Left lung (tissue), 4 donors: ENCODE measurements at regions not wholly inside any gene's neighbourhood (a gene's known extent, or its start where the extent isn't known, plus 50 kb on each side); places are given as distances from the start of the nearest gene placed in this dataset.

Source experiments
- ATAC-seq: fragments of 200-7000 bp; cut with Tn5 transposase; one replicate; pipeline ENCODE4 v1.9.1; 2020; ENCODE audit warnings: moderate library complexity
- DNase-seq, 4 donors: peaks; one replicate each; pipeline ENCODE4 v3.0.0-alpha.2; 2013 to 2020
- H3K27ac ChIP-seq, 2 donors: fragments of 200-600 bp; sonication (generic) in 1 of 2; one replicate each; pipeline versions ENCODE4 v1.5.0 to v1.8.0; 2020 to 2021
- H3K27me3 ChIP-seq, 2 donors: fragments of 200-600 bp; sonication (generic) in 1 of 2; one replicate each; pipeline versions ENCODE4 v1.5.0 to v1.8.0; 2020 to 2021
- H3K36me3 ChIP-seq, 2 donors: fragments of 200-600 bp; sonication (generic) in 1 of 2; one replicate each; pipeline versions ENCODE4 v1.5.0 to v1.8.0; 2020 to 2021
- H3K4me1 ChIP-seq, 2 donors: fragments of 200-600 bp; one replicate each; pipeline ENCODE4 v1.8.0; 2021
- H3K4me3 ChIP-seq, 2 donors: fragments of 200-600 bp; sonication (generic) in 1 of 2; one replicate each; pipeline versions ENCODE4 v1.5.0 to v1.8.0; 2020 to 2021; ENCODE audit warnings: mild to moderate bottlenecking in 1 of 2
- H3K9me3 ChIP-seq, 2 donors: fragments of 200-600 bp; sonication (generic) in 1 of 2; one replicate each; pipeline versions ENCODE4 v1.5.0 to v1.8.0; 2020 to 2021
- intact Hi-C, 2 donors: fragments of 100-400 bp; cut with DNase I; formaldehyde crosslinking; loops; one replicate each; pipeline versions ENCODE4 v1.11.2 to v1.14.2; 2022
- TF ChIP-seq, protein P1 (sequence below), 2 donors: fragments of 200-600 bp; sonication (generic) in 1 of 2; IDR thresholded peaks; one replicate each; pipeline versions ENCODE4 v1.5.0 to v1.8.0; 2021; ENCODE audit warnings: antibody characterized with exemption in 2 of 2
- donor health status: DM: no; HTN: yes; CAD: no.
- donor health status: DM: no; HTN: no; CAD: no.

DNA sequence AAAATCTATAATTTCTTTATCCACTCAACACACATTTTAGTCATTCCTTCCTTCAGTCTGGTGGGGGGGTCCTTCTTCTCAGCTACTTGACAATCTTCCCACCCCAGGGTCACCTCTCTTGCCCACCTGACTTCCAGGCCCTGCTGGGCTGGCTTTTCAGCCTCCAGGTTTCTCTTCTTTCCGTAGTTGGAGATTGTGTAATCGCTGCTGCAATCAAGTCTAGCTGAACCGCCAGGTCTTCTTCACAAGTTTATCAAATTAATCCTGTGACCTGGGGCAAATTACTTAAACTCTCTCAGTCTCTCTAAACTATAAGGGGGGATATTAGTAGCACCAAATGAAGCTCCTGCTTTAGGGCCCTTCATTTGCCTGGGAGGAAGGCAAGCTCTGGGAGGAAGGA is 102.9 kb upstream of the TNIP3 start:
- H3K4me3 ChIP-seq, result no peak overlapping the region
- peaks cover 0 to under 1% of the 10 kb centered on the region in 2 donors for H3K4me1 ChIP-seq
- no peak overlapping the region for H3K27ac ChIP-seq
- intact Hi-C loops, result no loop called here
- H3K36me3 ChIP-seq, result no peaks in the 10 kb centered on the region
- H3K27me3 ChIP-seq, result no peaks in the 10 kb centered on the region
- no peak for DNase-seq
- no peak for ATAC-seq
- TF ChIP-seq, protein P1, sequence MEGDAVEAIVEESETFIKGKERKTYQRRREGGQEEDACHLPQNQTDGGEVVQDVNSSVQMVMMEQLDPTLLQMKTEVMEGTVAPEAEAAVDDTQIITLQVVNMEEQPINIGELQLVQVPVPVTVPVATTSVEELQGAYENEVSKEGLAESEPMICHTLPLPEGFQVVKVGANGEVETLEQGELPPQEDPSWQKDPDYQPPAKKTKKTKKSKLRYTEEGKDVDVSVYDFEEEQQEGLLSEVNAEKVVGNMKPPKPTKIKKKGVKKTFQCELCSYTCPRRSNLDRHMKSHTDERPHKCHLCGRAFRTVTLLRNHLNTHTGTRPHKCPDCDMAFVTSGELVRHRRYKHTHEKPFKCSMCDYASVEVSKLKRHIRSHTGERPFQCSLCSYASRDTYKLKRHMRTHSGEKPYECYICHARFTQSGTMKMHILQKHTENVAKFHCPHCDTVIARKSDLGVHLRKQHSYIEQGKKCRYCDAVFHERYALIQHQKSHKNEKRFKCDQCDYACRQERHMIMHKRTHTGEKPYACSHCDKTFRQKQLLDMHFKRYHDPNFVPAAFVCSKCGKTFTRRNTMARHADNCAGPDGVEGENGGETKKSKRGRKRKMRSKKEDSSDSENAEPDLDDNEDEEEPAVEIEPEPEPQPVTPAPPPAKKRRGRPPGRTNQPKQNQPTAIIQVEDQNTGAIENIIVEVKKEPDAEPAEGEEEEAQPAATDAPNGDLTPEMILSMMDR (IDR thresholded peaks at IDR 0.05), result no peak
- no peaks in the 10 kb centered on the region for H3K9me3 ChIP-seq

DNA sequence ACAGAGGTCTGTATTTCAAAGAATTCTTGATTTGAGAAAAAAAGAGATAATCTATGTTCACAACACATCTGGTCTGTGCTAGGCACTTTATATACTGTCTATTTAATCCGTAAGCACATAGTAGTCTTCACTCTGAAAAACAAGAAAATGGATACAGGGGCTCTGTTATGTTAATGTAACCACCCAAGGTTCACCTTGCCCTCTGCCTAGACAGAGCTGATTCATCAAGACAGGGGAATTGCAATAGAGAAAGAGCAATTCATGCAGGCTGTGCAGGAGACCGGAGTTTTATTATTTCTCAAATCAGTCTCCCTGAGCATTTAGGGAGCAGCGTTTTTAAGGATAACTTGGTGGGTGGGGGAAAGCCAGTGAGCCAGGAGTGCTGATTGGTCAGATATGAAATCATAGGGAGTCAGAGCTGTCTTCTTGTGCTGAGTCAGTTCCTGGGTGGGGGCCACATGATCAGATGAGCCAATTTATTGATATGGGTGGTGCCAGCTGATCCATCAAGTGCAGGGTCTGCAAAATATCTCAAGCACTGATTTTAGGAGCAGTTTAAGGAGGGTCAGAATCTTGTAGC is 92.9 kb upstream of the TNIP3 start:
- TF ChIP-seq, protein P1 (IDR thresholded peaks at IDR 0.05), result no peak
- DNase-seq (no peak), ATAC-seq (no peak)
- Histone ChIP-seq H3K4me3 (no peak overlapping the region), H3K9me3 (no peaks in the 10 kb centered on the region), H3K27ac (peak overlapping the region in 1 of 2 donors; percentile 55), H3K27me3 (no peaks in the 10 kb centered on the region), H3K4me1 (peaks cover 0 to 22% of the 10 kb centered on the region in 2 donors), H3K36me3 (no peaks in the 10 kb centered on the region)
- intact Hi-C loops, result loop anchor here in 1 of 2 donors (10.0 kb wide), 1 partner anchor 62 kb away; no protein-coding TSS in a partner anchor

DNA sequence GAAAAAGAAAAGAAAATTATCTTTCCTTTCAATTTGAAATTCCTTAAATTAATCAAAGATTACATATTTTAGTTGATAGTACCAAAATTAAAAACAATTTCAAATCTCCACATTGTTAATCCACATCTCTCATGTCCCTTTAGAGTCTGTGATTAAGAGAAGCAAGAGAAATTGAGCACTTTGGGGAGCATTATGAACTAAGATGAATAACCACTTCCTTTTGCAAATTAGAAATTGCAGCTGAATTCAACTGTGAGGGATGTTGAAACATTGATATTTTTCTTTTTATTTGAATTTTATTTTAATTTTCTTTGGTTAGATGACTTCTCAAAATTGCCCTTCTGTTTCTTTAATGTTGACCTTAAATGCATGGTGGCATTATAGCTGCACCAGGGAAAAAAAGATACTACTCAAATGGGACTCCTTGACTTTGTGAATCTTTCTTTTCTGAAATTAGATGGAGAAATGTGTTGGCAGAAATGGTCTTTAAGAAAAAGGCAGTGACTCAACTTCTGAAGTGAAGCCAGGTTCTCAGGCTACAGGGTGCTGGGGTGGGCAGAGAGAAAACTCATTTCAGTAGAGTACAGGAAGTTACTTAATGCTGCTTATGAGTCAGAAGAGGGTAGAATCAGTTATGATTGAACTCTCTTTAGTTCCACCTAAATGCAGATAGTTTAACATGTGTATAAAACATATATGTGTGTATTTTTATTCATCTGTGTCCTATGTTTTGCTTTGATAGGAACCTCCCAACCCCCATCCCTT is 92.0 kb upstream of the TNIP3 start:
- intact Hi-C loops, result loop anchor here in 1 of 2 donors (10.0 kb wide), 1 partner anchor 61 kb away; no protein-coding TSS in a partner anchor
- peak; percentile 89 for ATAC-seq
- DNase-seq, result no peak
- Histone ChIP-seq H3K4me1 (peaks cover 0 to 22% of the 10 kb centered on the region in 2 donors), H3K36me3 (no peaks in the 10 kb centered on the region), H3K4me3 (no peak overlapping the region), H3K9me3 (no peaks in the 10 kb centered on the region), H3K27ac (peak overlapping the region in 1 of 2 donors; percentile 55), H3K27me3 (no peaks in the 10 kb centered on the region)
- TF ChIP-seq, protein P1 (IDR thresholded peaks at IDR 0.05), result no peak

DNA sequence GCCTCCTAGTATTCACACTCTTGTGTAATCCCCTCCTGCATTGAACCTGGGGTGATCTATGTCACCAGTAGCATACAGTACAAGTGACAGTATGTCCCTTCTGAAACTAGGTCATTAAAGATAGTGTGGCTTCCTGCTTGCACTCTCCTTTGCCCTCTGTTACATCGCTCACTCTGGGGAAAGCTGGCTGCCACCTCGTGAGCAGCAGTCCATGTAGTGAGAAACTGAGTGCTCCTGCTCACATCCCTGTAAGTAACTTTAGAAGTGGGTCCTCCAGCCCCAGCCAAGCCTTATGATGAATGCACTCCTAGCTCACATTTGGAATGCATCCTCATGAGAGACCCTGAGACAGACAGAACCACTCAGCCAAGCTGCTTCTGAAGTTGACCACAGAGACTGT is 89.8 kb upstream of the TNIP3 start:
- ATAC-seq (no peak), DNase-seq (no peak)
- intact Hi-C loops, result loop anchor here in 1 of 2 donors (10.0 kb wide), 1 partner anchor 59 kb away; no protein-coding TSS in a partner anchor
- Histone ChIP-seq H3K36me3 (no peaks in the 10 kb centered on the region), H3K27ac (peak overlapping the region in 1 of 2 donors; percentile 25), H3K4me3 (no peak overlapping the region), H3K4me1 (peaks cover 0 to 22% of the 10 kb centered on the region in 2 donors), H3K9me3 (no peaks in the 10 kb centered on the region), H3K27me3 (no peaks in the 10 kb centered on the region)
- TF ChIP-seq, protein P1 (IDR thresholded peaks at IDR 0.05), result no peak

DNA sequence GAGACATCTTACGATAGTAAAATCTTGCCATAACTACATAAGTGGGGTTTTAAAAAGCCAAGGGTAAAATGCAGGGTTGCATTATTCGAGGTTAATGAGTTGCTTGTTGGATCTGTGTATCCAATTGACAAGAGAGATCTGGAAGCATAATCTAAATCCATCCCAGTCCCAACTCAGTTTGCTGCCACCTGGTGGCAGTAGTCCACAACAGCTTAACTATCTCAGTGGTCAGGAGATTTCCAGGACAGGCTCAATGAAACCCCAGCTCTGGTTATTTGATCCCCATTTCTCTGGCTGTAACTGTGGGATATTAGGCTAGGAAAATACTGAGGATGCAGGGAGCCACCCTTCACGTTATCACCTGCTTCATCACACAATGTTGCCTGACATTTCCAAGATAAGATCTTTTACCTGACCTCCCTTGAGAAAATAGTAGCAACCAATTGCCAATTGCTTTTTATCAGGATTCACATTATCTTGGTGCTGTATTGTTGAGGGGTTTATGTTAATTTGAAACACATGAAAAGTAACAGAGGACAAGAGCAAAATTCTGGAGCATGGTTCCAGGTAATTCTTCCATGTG is 88.2 kb upstream of the TNIP3 start:
- DNase-seq (peak in 3 of 4 donors; percentile 65 to 84 (median 74)), ATAC-seq (peak; percentile 92)
- H3K36me3 ChIP-seq, result no peaks in the 10 kb centered on the region
- peaks cover 0 to 20% of the 10 kb centered on the region in 2 donors for H3K4me1 ChIP-seq
- no peak overlapping the region for H3K27ac ChIP-seq
- TF ChIP-seq, protein P1 (IDR thresholded peaks at IDR 0.05), result peak; percentile 78 to 80
- H3K9me3 ChIP-seq, result no peaks in the 10 kb centered on the region
- intact Hi-C loops, result loop anchor here in 1 of 2 donors (10.0 kb wide), 1 partner anchor 58 kb away; no protein-coding TSS in a partner anchor
- no peak overlapping the region for H3K4me3 ChIP-seq
- H3K27me3 ChIP-seq, result no peaks in the 10 kb centered on the region
